ENCODE measurements at regions not wholly inside any gene's neighbourhood (a gene's known extent, or its start where the extent isn't known, plus 50 kb on each side); places are given as distances from the start of the nearest gene placed in this dataset.

DNA sequence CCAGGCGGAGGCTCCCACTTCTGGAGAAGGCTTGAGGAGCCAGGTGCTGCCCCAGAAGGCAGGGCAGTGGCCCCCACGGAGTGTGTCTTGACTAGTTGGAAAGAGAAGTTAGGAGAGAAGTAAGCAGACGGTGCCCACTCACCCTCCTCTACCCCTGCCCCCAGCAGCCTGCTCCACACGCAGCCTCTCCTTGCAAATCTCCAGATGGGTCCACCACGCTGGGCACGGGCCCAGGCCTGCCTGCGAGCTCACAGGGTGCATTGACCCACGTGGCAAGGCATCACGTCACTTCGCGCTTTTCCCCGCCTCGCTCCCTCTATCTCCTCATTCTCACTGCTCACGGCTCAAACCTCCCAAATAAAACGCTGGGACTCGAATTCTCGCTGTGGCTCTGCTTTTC lies 71.8 kb upstream of the RAB12 start:
- TF ChIP-seq, protein P1, sequence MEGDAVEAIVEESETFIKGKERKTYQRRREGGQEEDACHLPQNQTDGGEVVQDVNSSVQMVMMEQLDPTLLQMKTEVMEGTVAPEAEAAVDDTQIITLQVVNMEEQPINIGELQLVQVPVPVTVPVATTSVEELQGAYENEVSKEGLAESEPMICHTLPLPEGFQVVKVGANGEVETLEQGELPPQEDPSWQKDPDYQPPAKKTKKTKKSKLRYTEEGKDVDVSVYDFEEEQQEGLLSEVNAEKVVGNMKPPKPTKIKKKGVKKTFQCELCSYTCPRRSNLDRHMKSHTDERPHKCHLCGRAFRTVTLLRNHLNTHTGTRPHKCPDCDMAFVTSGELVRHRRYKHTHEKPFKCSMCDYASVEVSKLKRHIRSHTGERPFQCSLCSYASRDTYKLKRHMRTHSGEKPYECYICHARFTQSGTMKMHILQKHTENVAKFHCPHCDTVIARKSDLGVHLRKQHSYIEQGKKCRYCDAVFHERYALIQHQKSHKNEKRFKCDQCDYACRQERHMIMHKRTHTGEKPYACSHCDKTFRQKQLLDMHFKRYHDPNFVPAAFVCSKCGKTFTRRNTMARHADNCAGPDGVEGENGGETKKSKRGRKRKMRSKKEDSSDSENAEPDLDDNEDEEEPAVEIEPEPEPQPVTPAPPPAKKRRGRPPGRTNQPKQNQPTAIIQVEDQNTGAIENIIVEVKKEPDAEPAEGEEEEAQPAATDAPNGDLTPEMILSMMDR (IDR thresholded peaks at IDR 0.05; ENCODE audit: poor library complexity) = no peak
- no peak for TF ChIP-seq EZH2phosphoT487 (IDR thresholded peaks at IDR 0.05; ENCODE audit: low read depth, severe bottlenecking, unreplicated experiment)
- no peak for TF ChIP-seq EZH2 (IDR thresholded peaks at IDR 0.05; ENCODE audit: borderline replicate concordance)
